Body of pancreas (tissue), 4 donors: ENCODE measurements at regions not wholly inside any gene's neighbourhood (a gene's known extent, or its start where the extent isn't known, plus 50 kb on each side); places are given as distances from the start of the nearest gene placed in this dataset.

Source experiments
- POLR2A ChIP-seq, 3 donors: fragments of 450-650 bp; IDR thresholded peaks; one replicate each; pipeline ENCODE4 v1.6.1; 2016; ENCODE audit warnings: antibody characterized with exemption in 3 of 3, mild to moderate bottlenecking in 2 of 3
- TF ChIP-seq, protein P1 (sequence below), 7 experiments: fragments of 450-650 bp in 4 of 7; fragments of 200-600 bp in 3 of 7; sonication (generic) in 3 of 7; IDR thresholded peaks; one replicate each; pipeline ENCODE4 v1.5.1; 2016 to 2019; ENCODE audit warnings: antibody characterized with exemption in 7 of 7

- TF ChIP-seq, protein P1, sequence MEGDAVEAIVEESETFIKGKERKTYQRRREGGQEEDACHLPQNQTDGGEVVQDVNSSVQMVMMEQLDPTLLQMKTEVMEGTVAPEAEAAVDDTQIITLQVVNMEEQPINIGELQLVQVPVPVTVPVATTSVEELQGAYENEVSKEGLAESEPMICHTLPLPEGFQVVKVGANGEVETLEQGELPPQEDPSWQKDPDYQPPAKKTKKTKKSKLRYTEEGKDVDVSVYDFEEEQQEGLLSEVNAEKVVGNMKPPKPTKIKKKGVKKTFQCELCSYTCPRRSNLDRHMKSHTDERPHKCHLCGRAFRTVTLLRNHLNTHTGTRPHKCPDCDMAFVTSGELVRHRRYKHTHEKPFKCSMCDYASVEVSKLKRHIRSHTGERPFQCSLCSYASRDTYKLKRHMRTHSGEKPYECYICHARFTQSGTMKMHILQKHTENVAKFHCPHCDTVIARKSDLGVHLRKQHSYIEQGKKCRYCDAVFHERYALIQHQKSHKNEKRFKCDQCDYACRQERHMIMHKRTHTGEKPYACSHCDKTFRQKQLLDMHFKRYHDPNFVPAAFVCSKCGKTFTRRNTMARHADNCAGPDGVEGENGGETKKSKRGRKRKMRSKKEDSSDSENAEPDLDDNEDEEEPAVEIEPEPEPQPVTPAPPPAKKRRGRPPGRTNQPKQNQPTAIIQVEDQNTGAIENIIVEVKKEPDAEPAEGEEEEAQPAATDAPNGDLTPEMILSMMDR (IDR thresholded peaks at IDR 0.05), result no peak
- no peak for TF ChIP-seq POLR2A (IDR thresholded peaks at IDR 0.05)
Measured at GRCh38 chr4:100842856-100843255, 325.0 kb upstream of the EMCN start.
